ENCODE measurements at regions not wholly inside any gene's neighbourhood (a gene's known extent, or its start where the extent isn't known, plus 50 kb on each side); places are given as distances from the start of the nearest gene placed in this dataset.

- WGBS (ENCODE audit: insufficient coverage, low coverage, missing lambda C conversion rate), result 0% methylated on average over 2 of the region's 2 CpGs
- no peaks in the 10 kb centered on the region for H3K4me1 ChIP-seq (replicated peaks in 1 of 2; ENCODE audit: control insufficient read depth in 2 of 2, insufficient read depth in 2 of 2, low read length in 2 of 2)
- H3K27me3 ChIP-seq (ENCODE audit: control insufficient read depth in 2 of 2, insufficient read depth in 2 of 2, low read length in 2 of 2), result no peaks in the 10 kb centered on the region
- intact Hi-C loops (cut with micrococcal nuclease) (no loop called here), in situ Hi-C loops (cut with MboI) (no loop called here)
- ATAC-seq, result no peak
- H3K9ac ChIP-seq (ENCODE audit: insufficient read depth in 1 of 2, low read depth in 2 of 2, low read length in 2 of 2), result no peak overlapping the region
- H3K9me3 ChIP-seq (replicated peaks; ENCODE audit: control insufficient read depth, insufficient read depth, low read depth, low read length), result no peaks in the 10 kb centered on the region
- H3K27ac ChIP-seq (ENCODE audit: extremely low read depth, low read depth, low read length), result no peak overlapping the region
- H3K4me2 ChIP-seq (ENCODE audit: insufficient read depth, low read length), result no peak overlapping the region
- no peak for DNase-seq (ENCODE audit: extremely low read depth in 1 of 4, low spot score in 3 of 4)
- H4K20me1 ChIP-seq (replicated peaks; ENCODE audit: control insufficient read depth, insufficient read depth, low read length), result no peaks in the 10 kb centered on the region
- H3K9me1 ChIP-seq (ENCODE audit: control insufficient read depth, insufficient read depth, low read length), result no peaks in the 10 kb centered on the region
- no TSS peak for BruUV-seq (replicated peaks)
- TF ChIP-seq FOXM1 (IDR thresholded peaks at IDR 0.05; ENCODE audit: low read depth), result no peak
- TF ChIP-seq FOXM1 (CRISPR knock-in tag; IDR thresholded peaks at IDR 0.05; ENCODE audit: low read depth), result no peak
- no peak for TF ChIP-seq ZNF140 (CRISPR knock-in tag; IDR thresholded peaks at IDR 0.05)
- TF ChIP-seq NR3C1 (CRISPR knock-in tag; IDR thresholded peaks at IDR 0.05), result no peak
- H3K36me3 ChIP-seq (ENCODE audit: control insufficient read depth, insufficient read depth, low read length), result no peaks in the 10 kb centered on the region
- no peak overlapping the region for H2AFZ ChIP-seq (ENCODE audit: low read depth, low read length)
- no peak overlapping the region for H3K4me3 ChIP-seq
- H3K79me2 ChIP-seq (ENCODE audit: control insufficient read depth, insufficient read depth, low read length), result no peaks in the 10 kb centered on the region
- FAIRE-seq, result no peak
- POLR2A ChIA-PET, result interaction anchor here (0.7 kb wide), 1 partner anchor 1383 kb away, joined by 3 read pairs; no protein-coding TSS in a partner anchor
- CTCF ChIA-PET (ENCODE audit: low intra/inter-chr PET ratio), result no interaction called here
Measured at GRCh38 chr11:104594228-104594958, 303.9 kb downstream of the CASP12 start.

DNA sequence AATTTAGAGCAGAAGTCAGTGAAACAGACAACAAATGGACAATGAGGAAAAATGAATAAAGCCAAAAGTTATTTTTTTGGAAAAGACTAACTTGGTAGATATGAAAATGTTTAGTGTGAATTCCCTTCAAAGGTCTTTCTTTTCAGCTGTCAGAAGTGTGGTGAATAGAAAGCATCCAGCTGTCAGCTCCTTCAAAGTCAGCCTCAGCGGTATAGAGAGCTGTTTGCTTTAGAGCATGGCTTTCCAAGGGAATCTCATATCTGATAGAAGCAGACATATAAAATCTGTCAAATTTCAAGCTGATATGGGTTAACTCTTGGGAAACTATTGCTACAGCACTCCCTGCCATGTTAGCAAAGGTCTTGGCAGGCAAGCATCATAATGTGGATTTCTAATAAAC is 309.3 kb downstream of the CASP12 start:
- POLR2A ChIA-PET, result no interaction called here
- H3K9me1 ChIP-seq (ENCODE audit: control insufficient read depth, insufficient read depth, low read length), result no peaks in the 10 kb centered on the region

More for the DNA sequence above, 309.3 kb downstream of the CASP12 start:
- CTCF ChIA-PET (ENCODE audit: low intra/inter-chr PET ratio), result no interaction called here
- in situ Hi-C loops (cut with MboI), result no loop called here
- no peak overlapping the region for H3K4me2 ChIP-seq (ENCODE audit: insufficient read depth, low read length)
- 0% methylated on average over 1 of the region's 1 CpG for WGBS (ENCODE audit: insufficient coverage, low coverage, missing lambda C conversion rate)
- no peaks in the 10 kb centered on the region for H3K9me3 ChIP-seq (replicated peaks; ENCODE audit: control insufficient read depth, insufficient read depth, low read depth, low read length)
- no peak overlapping the region for H3K27ac ChIP-seq (ENCODE audit: extremely low read depth, low read depth, low read length)
- H3K9ac ChIP-seq (ENCODE audit: insufficient read depth in 1 of 2, low read depth in 2 of 2, low read length in 2 of 2), result no peak overlapping the region
- DNase-seq (ENCODE audit: extremely low read depth in 1 of 4, low spot score in 3 of 4), result no peak
- no peaks in the 10 kb centered on the region for H3K27me3 ChIP-seq (ENCODE audit: control insufficient read depth in 2 of 2, insufficient read depth in 2 of 2, low read length in 2 of 2)
- no peak for TF ChIP-seq MTA3 (IDR thresholded peaks at IDR 0.05; ENCODE audit: borderline replicate concordance)
- no peaks in the 10 kb centered on the region for H3K36me3 ChIP-seq (ENCODE audit: control insufficient read depth, insufficient read depth, low read length)
- no peaks in the 10 kb centered on the region for H3K79me2 ChIP-seq (ENCODE audit: control insufficient read depth, insufficient read depth, low read length)
- H3K4me3 ChIP-seq, result no peak overlapping the region
- H4K20me1 ChIP-seq (replicated peaks; ENCODE audit: control insufficient read depth, insufficient read depth, low read length), result no peaks in the 10 kb centered on the region
- H2AFZ ChIP-seq (ENCODE audit: low read depth, low read length), result no peak overlapping the region
- ATAC-seq, result no peak
- intact Hi-C loops (cut with micrococcal nuclease), result no loop called here
- no peak for FAIRE-seq
- H3K4me1 ChIP-seq (replicated peaks in 1 of 2; ENCODE audit: control insufficient read depth in 2 of 2, insufficient read depth in 2 of 2, low read length in 2 of 2), result no peaks in the 10 kb centered on the region
- no TSS peak for BruUV-seq (replicated peaks)

All from K562 (cell line).